WTC11 (cell line): ENCODE measurements at regions not wholly inside any gene's neighbourhood (a gene's known extent, or its start where the extent isn't known, plus 50 kb on each side); places are given as distances from the start of the nearest gene placed in this dataset.

ENCODE experiments used
- ATF3 ChIP-seq: sonication (generic); formaldehyde crosslinking; conservative IDR thresholded peaks from 2 replicates; pipeline ENCODE4 v1.8.1; 2022; ENCODE audit warnings: mild to moderate bottlenecking, missing genetic modification reagents
- CREB1 ChIP-seq: sonication (generic); formaldehyde crosslinking; IDR thresholded peaks from 2 replicates; pipeline ENCODE4 v1.8.0; 2023; ENCODE audit warnings: mild to moderate bottlenecking, missing genetic modification reagents
- CTCF ChIP-seq: fragments of 200-600 bp; IDR thresholded peaks from 2 replicates; pipeline ENCODE4 v1.8.0; 2022; ENCODE audit warnings: antibody characterized with exemption
- E2F5 ChIP-seq: sonication (generic); formaldehyde crosslinking; IDR thresholded peaks from 2 replicates; pipeline ENCODE4 v1.8.1; 2022; ENCODE audit warnings: mild to moderate bottlenecking, moderate library complexity, missing genetic modification reagents
- FOXP1 ChIP-seq: sonication (generic); formaldehyde crosslinking; IDR thresholded peaks from 2 replicates; pipeline ENCODE4 v1.8.0; 2022; ENCODE audit warnings: missing genetic modification reagents, mild to moderate bottlenecking, moderate library complexity, borderline replicate concordance
- MAX ChIP-seq: sonication (generic); formaldehyde crosslinking; IDR thresholded peaks from 2 replicates; pipeline ENCODE4 v1.8.0; 2022; ENCODE audit warnings: mild to moderate bottlenecking, missing genetic modification reagents
- NFE2L1 ChIP-seq: sonication (generic); formaldehyde crosslinking; IDR thresholded peaks from 2 replicates; pipeline ENCODE4 v1.8.1; 2023; ENCODE audit warnings: missing genetic modification reagents
- NR2C2 ChIP-seq: sonication (generic); formaldehyde crosslinking; IDR thresholded peaks from 2 replicates; pipeline ENCODE4 v1.8.0; 2022; ENCODE audit warnings: mild to moderate bottlenecking, missing genetic modification reagents
- ZNF232 ChIP-seq: sonication (generic); formaldehyde crosslinking; IDR thresholded peaks from 2 replicates; pipeline ENCODE4 v1.8.0; 2022; ENCODE audit warnings: mild to moderate bottlenecking, missing genetic modification reagents
- ZNF396 ChIP-seq: fragments of 250-450 bp; sonication (Bioruptor Pico); IDR thresholded peaks from 2 replicates; pipeline ENCODE4 v1.8.0; 2021; ENCODE audit warnings: mild to moderate bottlenecking, moderate library complexity, borderline replicate concordance
- ZNF512 ChIP-seq: sonication (generic); formaldehyde crosslinking; IDR thresholded peaks from 2 replicates; pipeline ENCODE4 v1.8.1; 2022; ENCODE audit warnings: missing genetic modification reagents, borderline replicate concordance

- no peak for TF ChIP-seq CTCF
- no peak for TF ChIP-seq E2F5 (CRISPR knock-in tag)
- TF ChIP-seq ZNF512 = no peak
- TF ChIP-seq ZNF232 (CRISPR knock-in tag) = no peak
- no peak for TF ChIP-seq FOXP1 (CRISPR knock-in tag)
- no peak for TF ChIP-seq MAX (CRISPR knock-in tag)
- TF ChIP-seq ATF3 = no peak
- no peak for TF ChIP-seq NR2C2 (CRISPR knock-in tag)
- TF ChIP-seq CREB1 (CRISPR knock-in tag) = no peak
- no peak for TF ChIP-seq ZNF396 (CRISPR knock-in tag)
- TF ChIP-seq NFE2L1 (CRISPR knock-in tag) = no peak
Observed at GRCh38 chr7:25388681-25389080, 160.4 kb upstream of the NPVF start.
